GM19468 (cell line): ENCODE measurements at regions not wholly inside any gene's neighbourhood (a gene's known extent, or its start where the extent isn't known, plus 50 kb on each side); places are given as distances from the start of the nearest gene placed in this dataset.

Source experiments
- ATAC-seq: cut with Tn5 transposase; IDR thresholded peaks from one replicate; pipeline ENCODE4 v1.9.1; 2021; ENCODE audit warnings: mild to moderate bottlenecking, moderate library complexity, moderate number of reproducible peaks; ENCODE audit not compliant: unreplicated experiment; ENCODE audit errors: extremely low read depth

DNA sequence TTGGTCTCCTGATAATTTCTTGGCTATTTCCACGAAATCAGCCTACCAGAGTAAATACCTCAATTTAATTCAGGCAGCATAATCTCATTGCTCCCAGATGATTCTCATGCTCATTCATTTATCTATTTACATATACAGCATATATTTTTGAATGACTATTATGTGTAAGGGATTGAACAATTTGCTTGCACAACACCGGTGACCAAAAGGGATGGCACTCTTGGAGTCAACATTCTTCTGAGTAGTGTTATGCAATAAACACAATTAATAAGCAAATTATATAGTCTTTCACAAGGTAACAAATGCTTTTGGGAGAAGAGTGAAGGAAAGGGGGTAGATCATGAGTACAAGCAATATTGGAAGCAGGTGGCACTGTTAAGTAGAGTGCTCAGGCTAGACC is 1015.3 kb downstream of the ARAP2 start:
- ATAC-seq, result no peak

DNA sequence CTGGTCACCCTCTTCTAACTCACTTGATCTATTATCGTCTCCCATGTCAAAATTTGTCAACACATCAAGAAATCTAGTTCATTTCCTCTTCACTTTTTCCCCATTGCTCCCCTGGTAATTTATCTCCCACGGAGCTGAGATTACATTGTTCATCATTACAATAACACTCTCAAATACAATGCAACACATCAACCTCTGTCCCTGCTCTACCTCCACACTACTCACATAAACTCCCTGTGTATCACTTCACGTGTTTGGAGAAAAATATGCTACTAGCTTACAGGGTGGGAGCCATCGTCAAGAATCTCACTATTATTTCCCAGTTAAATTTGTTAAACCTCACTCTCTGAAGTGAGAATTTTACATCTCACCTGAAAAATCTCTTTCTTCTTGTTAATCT is 1006.4 kb downstream of the ARAP2 start:
- no peak for ATAC-seq

DNA sequence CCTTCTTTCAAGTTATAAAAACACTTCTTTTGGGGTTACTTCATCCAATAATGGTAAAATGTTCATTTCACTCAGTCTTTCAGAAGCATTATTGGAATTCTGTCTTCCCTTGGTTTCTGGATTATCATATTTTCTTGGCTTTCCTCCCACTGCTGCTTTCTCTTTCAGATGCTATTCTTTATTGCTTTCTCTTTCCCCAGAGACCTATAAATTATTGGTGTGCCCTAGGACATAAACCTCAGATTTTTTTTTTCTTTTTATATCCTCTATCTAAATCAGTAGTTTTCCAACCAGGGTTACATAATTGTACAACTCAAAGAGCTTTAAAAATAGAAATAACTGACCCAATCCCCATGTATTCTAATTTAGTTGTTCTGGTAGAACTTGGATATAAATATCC is 1005.5 kb downstream of the ARAP2 start:
- ATAC-seq, result no peak

DNA sequence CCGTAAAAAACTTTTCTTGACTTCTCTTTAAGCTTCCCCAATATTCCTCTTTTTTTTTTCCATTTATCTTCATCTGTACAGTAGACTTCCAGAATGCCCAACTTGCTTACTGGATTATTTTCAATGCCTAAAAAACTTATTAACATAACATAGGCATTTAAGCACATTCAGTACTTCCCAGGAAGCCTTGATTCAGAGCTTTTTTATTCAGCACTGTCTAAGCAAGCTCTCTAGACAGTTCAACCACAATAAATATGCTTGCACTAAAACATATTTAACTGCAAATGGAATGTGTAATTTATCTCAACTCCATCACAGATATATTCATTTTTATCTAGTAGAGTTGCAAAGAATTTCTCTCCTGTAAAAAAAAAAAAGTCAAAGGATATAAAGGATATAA is 997.8 kb downstream of the ARAP2 start:
- no peak for ATAC-seq

DNA sequence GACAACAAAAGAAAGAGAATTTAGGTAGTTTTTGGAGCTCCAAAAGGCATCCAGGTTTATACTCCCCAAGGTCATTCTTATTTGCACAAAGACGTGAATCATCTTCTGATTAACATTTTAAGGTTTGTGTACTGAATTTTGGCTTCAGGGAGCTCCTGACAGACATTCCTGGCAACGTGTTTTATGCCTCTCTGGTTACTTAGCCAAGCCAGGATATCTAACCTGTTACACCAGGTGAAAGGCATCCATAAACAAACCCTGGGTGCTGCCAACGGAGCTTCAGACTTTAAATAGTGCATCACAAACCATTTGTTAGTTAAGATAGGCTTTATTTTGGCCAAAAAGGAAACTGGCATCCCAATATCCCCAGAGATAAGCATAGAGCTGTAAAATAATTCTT is 997.3 kb downstream of the ARAP2 start:
- ATAC-seq, result no peak

DNA sequence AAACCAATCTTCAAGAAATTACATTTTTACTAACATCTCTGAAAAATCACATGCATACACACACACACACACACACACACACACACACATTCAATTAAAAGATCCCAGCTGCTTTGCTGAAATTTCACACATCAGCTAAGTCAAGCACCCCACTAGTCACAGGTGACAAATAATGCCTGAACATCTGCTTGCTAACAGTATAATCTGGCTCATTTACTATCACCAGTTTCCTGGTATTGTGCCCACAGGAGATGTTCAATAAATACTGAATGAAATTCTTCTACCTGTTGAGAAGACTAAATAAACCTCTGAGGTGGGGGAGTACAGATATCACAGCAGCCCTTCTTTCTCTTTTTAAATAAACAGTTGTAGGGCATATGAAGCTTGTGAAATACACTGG is 994.0 kb downstream of the ARAP2 start:
- ATAC-seq, result no peak

DNA sequence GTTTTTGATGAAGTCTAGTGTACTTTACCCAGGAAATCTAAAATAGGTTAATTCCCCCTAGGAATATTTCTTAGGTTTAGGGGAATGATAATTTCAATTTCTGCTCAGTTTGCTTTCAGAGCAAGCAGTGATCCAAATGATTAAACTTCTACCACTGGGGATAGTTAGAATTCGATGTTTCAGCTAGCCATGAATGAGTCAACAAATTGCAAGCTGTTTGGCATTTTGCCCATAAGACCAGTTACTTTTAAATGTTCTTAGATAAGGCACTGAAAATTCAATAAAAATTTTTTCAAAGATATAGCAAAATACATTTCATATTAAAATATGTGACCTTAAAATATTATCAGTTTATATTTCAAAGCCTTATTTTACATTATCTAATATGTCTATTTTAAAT is 993.6 kb downstream of the ARAP2 start:
- ATAC-seq, result no peak

DNA sequence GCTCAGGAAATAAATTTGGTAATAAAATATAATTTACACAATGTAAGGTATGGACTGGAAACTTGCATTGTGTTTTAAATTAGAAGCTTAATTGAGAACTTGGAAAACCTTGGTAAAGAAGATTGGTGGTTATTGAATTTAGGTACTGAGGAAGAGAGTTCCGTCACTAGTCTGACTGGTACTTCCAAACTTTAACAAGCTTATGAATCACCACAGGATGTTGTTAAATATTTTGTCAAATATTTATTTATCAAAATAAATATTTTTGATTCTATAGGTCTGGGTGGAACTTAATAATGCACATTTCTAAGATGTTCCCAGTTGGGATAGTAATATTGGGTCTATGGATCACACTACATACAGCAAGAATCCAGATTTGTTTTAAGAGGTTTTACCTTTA is 992.2 kb downstream of the ARAP2 start:
- ATAC-seq, result no peak

DNA sequence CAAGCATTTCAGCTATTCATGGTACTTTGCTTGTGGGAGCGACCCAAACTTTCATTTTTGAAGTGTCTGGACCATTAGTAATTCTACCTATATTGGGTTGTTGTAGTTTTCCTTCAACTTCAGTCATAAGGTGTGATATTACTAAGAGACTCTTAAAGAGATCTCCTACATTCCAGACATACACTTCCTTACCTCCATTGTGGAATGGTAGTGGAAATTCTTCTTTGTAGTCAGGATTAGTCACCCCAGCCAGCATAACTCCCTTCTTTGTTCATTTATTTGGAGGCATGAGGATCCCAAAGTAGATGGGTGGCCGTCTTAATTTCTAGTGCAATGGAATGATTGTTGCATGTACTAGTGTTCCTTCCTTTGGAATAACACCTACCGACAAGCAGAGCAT is 991.4 kb downstream of the ARAP2 start:
- no peak for ATAC-seq

DNA sequence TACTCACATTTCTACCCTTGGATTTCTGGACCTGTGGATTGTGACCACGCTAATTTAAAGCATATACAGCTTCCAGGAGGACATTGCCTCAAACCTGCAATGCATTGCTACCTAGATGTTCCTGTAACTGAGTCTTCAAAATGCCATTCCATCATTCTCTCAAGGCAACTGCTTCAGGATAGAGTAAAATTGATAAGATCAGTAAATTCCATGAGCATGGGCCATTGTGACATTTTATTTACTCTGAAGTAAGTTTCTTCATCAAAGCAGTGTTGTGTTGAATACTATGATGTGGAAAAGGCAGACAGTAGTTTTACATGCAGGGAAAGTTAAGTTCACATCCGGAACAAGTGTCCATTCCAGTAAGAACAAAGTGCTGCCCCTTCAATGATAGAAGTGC is 991.0 kb downstream of the ARAP2 start:
- ATAC-seq, result no peak

DNA sequence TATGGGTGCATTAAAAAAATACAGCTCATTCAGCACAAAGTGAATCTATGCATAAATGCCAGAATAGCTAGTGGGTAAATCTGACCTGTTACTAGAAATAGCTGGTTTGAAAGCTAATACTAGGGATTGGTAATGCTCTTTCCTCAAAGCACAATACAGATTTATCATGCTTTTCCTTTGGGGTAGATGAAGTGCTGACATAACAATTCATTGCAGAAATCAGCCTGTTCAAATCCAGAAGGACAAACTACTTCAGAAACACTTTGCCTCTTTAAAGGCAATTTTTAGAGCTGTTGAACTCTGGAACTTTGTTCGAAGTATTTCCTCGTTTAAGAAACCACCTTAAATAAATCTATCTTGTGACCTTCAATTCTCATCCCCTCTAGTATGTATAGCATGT is 957.9 kb downstream of the ARAP2 start:
- ATAC-seq, result no peak

DNA sequence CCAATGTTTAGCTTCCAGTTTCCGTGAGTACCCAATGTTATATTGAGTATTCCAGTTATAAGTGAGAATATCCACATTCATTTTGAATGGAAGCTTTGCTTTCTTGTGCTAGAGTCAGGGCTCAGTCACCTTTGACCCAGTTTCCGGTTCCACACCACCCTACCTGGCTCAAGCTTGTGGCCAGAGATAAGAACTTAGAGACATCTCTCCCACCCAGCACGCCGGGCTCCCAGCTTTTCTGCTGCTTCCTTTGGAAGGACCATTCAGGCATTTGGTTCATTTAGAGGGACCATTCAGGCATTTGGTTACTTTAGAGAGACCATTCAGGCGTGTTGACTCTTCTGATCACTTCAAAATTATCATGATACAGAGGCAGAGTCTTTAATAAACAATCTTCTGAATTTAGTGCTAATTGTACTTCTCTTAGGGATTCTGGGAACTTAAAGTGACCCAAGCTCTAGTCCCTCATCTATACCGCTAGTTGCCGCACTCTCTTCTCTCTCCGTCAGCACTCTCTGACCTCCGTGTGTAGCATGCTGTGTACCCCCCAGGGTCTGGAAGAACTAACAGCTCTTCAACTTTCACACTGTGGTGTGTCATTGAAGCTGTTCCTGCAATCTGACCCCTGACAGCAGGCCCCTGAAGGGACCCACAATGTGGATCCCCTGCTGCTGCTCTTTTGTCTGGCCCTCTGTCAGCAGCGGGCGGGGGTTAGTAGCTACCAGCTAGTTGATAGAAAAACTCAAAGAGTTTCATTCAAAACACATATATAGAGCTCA is 943.1 kb downstream of the ARAP2 start:
- no peak for ATAC-seq

DNA sequence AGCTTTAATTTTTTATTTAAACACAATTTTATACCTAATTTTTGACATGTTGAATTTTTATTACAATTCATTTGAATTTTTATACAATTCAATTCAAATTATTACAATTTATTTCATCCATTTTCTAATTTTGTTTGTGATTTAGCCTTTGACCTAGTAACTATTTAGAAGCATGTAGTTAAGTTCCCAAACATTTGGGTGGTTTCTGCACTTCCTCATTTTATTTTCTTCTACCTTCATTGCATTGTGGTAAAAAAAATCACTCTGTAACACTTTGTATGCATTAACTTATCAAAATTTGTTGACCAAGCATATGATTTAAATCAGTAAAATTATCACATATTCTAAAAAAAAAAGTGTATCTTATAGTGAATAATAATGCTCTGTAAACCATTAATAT is 928.9 kb downstream of the ARAP2 start:
- ATAC-seq, result no peak

DNA sequence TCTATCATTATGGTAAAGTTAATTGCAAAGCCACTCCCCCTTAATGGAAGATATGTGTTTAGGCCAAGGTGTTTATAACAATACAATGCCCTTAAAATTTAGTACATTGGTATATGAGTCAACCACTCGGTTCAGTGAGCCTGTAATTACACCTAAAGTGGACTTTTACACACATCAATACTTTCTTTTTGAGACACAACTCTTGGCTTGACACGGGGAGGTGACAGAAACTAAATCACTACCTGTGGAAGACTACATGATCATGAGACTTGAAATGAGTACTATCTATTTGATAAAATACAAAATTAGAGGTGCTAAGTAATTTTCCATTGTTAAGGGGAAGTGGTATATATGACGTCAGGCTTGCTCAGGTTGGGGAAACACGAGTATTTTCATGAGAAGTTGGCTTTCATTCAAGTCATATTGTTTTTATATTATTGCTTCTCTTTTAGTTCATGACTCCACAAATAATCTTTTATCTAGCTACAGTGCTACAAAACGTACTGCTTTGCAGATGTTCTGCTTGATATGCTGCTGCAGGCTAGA is 918.3 kb downstream of the ARAP2 start:
- ATAC-seq, result no peak

DNA sequence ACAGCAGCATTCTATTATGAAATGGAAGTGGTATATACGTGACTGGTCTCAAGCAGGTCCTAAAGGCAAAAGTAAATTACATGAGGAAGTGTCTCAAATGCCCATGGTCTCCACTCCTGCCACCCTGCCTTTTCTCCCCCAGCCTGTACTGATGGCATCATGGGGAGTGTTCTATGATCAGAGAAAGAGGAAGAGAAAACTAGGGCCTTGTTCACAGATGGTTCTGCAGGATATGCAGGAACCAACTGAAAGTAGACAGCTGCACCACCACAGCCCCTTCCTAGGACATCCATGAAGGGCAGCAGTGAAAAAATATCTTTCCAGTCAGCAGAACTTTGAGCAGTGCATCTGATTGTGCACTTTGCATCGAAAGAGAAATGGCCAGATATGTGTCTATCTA is 901.5 kb downstream of the ARAP2 start:
- ATAC-seq, result no peak

DNA sequence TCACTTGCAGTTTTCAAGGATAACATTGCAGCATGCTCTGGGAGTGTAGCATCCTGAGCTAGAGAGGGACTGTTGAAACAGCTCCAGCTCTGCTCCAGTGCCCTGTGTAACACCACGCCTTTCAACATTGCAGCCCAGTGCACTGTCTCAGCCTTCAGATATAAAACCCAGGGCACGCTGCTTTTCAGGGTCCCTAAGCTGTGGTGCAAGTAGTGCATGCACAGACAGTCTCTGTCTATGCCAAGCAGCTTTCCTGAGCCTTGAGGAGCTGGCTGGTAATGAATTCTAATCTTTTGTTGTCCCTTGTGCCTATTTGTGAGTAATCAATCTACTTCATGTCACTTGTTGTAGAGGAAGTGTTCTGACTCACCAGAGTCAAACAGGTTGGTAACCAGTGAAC is 897.0 kb downstream of the ARAP2 start:
- ATAC-seq, result no peak

DNA sequence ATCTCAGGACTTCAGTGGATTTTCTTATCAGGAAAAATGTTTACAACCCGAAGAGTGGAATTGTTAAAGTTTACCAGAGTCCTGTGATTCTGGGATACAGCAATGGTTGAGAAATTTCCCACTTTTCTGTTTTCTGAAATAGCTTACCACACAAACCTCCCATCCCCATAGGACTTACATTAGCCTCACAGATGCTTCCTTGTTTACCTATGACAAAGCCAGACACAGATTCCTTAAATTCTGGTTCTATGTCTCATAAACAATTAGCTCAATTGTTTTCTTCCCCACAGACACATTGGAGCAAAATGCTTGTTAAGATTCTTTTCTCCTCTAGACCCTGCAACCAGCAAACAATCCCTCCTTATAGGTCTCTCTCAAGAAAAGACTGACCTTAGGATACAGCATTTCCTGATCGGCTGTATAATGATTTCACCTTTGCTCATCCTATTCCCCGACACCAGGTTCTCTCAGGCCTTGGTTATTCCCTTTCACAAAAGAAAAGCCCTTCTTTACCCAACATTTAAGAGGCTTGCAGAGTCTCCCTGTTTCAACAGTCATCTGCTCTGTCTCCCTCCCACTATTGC is 886.2 kb downstream of the ARAP2 start:
- ATAC-seq, result no peak

DNA sequence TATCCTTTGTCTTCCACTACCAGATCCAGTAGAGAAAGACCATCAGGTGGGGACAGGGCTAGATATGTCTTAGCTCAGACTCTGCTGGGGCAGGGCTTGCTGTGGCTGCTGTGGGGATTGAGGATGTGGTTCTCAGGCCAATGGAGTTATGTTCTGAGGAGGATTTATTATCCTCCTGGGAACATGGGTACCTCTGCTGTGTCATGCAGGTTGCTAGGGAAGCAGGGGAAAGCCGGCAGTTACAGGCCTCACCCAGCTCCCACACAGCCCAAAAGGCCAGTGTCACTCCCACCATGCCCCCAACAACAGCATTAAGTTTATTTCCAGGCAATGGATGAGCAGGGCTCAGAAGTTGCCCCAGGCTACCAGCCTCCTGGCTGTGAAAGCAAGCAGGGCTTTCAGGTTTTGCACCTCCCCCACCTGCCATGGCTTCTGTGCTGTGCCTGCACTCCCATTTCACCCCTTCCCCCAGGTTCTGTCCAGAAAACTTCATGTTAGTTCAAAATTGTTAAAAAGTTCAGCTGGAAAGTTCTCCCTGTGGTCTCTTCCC is 879.9 kb downstream of the ARAP2 start:
- ATAC-seq, result no peak

DNA sequence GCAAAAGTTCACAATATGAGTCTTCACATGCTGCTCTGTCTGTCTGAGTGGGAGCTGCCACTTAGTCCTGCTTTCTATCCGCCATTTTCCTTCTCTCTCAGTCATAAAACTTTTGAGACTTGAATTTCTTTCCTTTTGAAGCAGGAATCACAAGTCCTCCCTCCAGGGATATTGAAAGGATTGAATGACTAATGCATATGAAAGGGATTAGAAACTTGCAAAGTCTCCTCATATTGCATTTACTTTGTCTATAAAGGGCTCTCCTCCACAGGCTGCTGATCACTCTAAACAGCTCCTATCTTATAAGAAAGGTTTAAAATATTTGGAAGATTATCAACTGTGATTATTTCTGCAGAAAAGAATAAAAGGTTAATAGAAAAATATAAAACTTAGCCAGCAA is 879.1 kb downstream of the ARAP2 start:
- ATAC-seq, result no peak

DNA sequence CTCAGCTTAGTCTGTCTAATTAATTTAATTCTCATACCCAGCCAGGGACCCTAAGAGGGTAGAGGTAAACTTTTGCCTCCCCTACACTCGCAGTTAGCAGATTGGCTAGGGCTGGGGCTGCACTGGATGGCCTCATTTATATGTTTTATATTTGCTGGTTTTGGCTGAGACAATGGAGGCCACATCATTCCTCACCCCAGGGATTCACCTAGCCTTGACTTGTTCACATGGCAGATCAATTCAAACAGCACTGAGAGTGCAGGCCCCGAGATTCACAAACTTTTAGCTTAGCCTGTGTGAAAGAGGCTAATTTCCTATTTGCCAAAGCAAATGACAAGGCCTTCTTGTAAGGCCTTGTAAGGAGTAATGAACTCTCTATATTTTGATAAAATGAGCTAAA is 844.4 kb downstream of the ARAP2 start:
- ATAC-seq, result no peak

DNA sequence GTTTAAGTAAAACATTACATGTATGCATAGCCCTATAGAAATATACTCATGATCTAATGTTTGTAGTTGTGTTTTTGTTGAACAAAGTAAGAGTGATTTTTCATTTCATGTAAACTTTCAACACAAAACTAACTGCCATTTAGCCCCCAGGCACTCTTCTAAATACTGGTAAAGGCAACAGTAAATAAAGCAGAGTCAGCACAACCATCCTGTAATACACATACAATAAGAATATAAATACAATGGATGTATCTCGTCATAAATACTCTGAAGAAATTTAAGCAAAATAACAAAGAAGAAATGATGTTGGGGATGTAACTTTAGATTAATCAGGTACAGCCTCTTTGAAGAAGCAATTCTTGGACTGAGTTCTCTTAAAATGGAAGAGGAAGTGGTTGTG is 821.2 kb downstream of the ARAP2 start:
- no peak for ATAC-seq

DNA sequence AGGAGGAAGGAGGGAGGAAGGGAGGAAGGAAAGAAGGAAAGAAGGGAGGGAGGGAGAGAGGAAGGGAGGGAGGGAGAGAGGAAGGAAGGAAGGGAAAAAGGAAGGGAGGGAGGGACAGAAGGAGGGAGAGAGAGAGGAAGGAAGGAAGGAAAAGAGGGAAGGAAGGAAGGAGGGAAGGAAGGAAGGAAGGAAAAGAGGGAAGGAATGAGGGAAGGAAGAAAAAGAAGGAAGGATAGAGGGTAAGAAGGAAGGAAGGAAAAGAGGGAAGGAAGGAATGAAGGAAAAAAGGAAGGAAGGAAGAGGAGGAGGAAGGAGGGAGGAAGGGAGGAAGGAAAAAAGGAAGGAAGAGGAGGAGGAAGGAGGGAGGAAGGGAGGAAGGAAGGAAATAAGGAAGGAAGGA is 796.8 kb downstream of the ARAP2 start:
- ATAC-seq, result no peak
